ENCODE measurements at regions not wholly inside any gene's neighbourhood (a gene's known extent, or its start where the extent isn't known, plus 50 kb on each side); places are given as distances from the start of the nearest gene placed in this dataset.
"Not testable (repeated sequence)": the region's sequence is repeated elsewhere in the genome, so short reads cannot be mapped to it uniquely, and the experiment has no call there.

GRCh38 chr11:44437122-44437521 lies 127.2 kb upstream of the ALX4 start:
- ChIA-PET CTCF (no interaction called here), POLR2A (ENCODE audit: unreplicated experiment) (no interaction called here)
- no peaks in the 10 kb centered on the region for H4K20me1 ChIP-seq (ENCODE audit: insufficient read depth)
- no peaks in the 10 kb centered on the region for H3K9me2 ChIP-seq (ENCODE audit: insufficient read depth)
- no peak overlapping the region for H3K4me2 ChIP-seq
- H3F3A ChIP-seq (ENCODE audit: insufficient read depth, low read depth), result no peaks in the 10 kb centered on the region
- no peaks in the 10 kb centered on the region for H3K36me3 ChIP-seq (ENCODE audit: low read depth)
- H2AFZ ChIP-seq, result no peak overlapping the region
- no peak for DNase-seq
- intact Hi-C loops (cut with micrococcal nuclease; ENCODE audit: unreplicated experiment), result no loop called here
- H3K9me3 ChIP-seq (ENCODE audit: insufficient read depth, low read depth), result no peaks in the 10 kb centered on the region
- no peak overlapping the region for H3K4me3 ChIP-seq
- BruUV-seq (replicated peaks), result no TSS peak
- no peaks in the 10 kb centered on the region for H3K79me2 ChIP-seq (ENCODE audit: low read depth)
- H3K27ac ChIP-seq, result no peak overlapping the region
- H3K4me1 ChIP-seq (replicated peaks; ENCODE audit: insufficient read depth), result no peaks in the 10 kb centered on the region
- peaks cover 25% of the 10 kb centered on the region; the same call in 1 of the 2 replicates for H3K27me3 ChIP-seq (ENCODE audit: insufficient read depth, low read depth)
- TF ChIP-seq CTCF (conservative IDR thresholded peaks at IDR 0.05), result no peak
- TF ChIP-seq EZH2 (IDR thresholded peaks at IDR 0.05; ENCODE audit: low read depth), result no peak

- BruUV-seq (replicated peaks); H3K27ac ChIP-seq; H3K4me3 ChIP-seq; CTCF ChIA-PET; H4K20me1 ChIP-seq (ENCODE audit: insufficient read depth); H3K36me3 ChIP-seq (ENCODE audit: low read depth); DNase-seq; H3K79me2 ChIP-seq (ENCODE audit: low read depth); H3K9me3 ChIP-seq (ENCODE audit: insufficient read depth, low read depth); H3K4me2 ChIP-seq; POLR2A ChIA-PET (ENCODE audit: unreplicated experiment); H2AFZ ChIP-seq; H3F3A ChIP-seq (ENCODE audit: insufficient read depth, low read depth); H3K9me2 ChIP-seq (ENCODE audit: insufficient read depth); intact Hi-C loops (cut with micrococcal nuclease; ENCODE audit: unreplicated experiment): not testable (repeated sequence)
- Histone ChIP-seq H3K27me3 (ENCODE audit: insufficient read depth, low read depth) (peaks cover 14% of the 10 kb centered on the region; the same call in 1 of the 2 replicates), H3K4me1 (replicated peaks; ENCODE audit: insufficient read depth) (peaks cover 10% of the 10 kb centered on the region; the same call in 1 of the 2 replicates)
Observed at GRCh38 chr11:44442893-44443673, 122.4 kb upstream of the CD82 start.

- Histone ChIP-seq H3F3A (ENCODE audit: insufficient read depth, low read depth) (no peaks in the 10 kb centered on the region), H3K4me2 (no peak overlapping the region), H3K36me3 (ENCODE audit: low read depth) (no peaks in the 10 kb centered on the region), H3K27ac (no peak overlapping the region), H2AFZ (no peak overlapping the region), H3K27me3 (ENCODE audit: insufficient read depth, low read depth) (peaks cover 10% of the 10 kb centered on the region; the same call in 1 of the 2 replicates), H3K79me2 (ENCODE audit: low read depth) (no peaks in the 10 kb centered on the region), H3K9me2 (ENCODE audit: insufficient read depth) (no peaks in the 10 kb centered on the region), H3K4me1 (replicated peaks; ENCODE audit: insufficient read depth) (peaks cover 10% of the 10 kb centered on the region; the same call in 1 of the 2 replicates), H4K20me1 (ENCODE audit: insufficient read depth) (no peaks in the 10 kb centered on the region), H3K4me3 (no peak overlapping the region), H3K9me3 (ENCODE audit: insufficient read depth, low read depth) (no peaks in the 10 kb centered on the region)
- intact Hi-C loops (cut with micrococcal nuclease; ENCODE audit: unreplicated experiment), result no loop called here
- no peak for DNase-seq
- TF ChIP-seq CTCF (conservative IDR thresholded peaks at IDR 0.05), result no peak
- no peak for TF ChIP-seq EZH2 (IDR thresholded peaks at IDR 0.05; ENCODE audit: low read depth)
- POLR2A ChIA-PET (ENCODE audit: unreplicated experiment), result no interaction called here
- BruUV-seq (replicated peaks), result no TSS peak
- CTCF ChIA-PET, result no interaction called here
Observed at GRCh38 chr11:44443836-44444769, 121.4 kb upstream of the CD82 start.
